OCI-LY3 (cell line): ENCODE measurements at regions not wholly inside any gene's neighbourhood (a gene's known extent, or its start where the extent isn't known, plus 50 kb on each side); places are given as distances from the start of the nearest gene placed in this dataset.

Experiments used
- CTCF ChIP-seq: fragments of 200-600, 300-600 bp; sonication (generic); IDR thresholded peaks from 2 replicates; pipeline ENCODE4 v1.5.1; 2014; ENCODE audit warnings: antibody characterized with exemption, low read length, low read depth
- EZH2phosphoT487 ChIP-seq: fragments of 200-600 bp; shearing (Covaris generic); IDR thresholded peaks from 2 replicates; pipeline ENCODE4 v1.6.1; 2018; ENCODE audit warnings: antibody characterized with exemption, mixed run types, low read depth

- TF ChIP-seq CTCF (no peak), EZH2phosphoT487 (no peak)
Observed at GRCh38 chr3:187805774-187806173, 60.5 kb upstream of the BCL6 start.
